Smooth muscle cell (in vitro differentiated cells): ENCODE measurements at regions not wholly inside any gene's neighbourhood (a gene's known extent, or its start where the extent isn't known, plus 50 kb on each side); places are given as distances from the start of the nearest gene placed in this dataset.

Experiments
- DNase-seq: peaks from one replicate; lab custom pipeline; 2025; ENCODE audit not compliant: unreplicated experiment; lab: John Stamatoyannopoulos, UW
- H2AFZ ChIP-seq: fragments of 200-600 bp; sonication (generic); 2 replicates; pipeline ENCODE4 v1.6.0; 2016; ENCODE audit warnings: antibody characterized with exemption, low read depth, mild to moderate bottlenecking
- H3F3A ChIP-seq: fragments of 200-600 bp; sonication (generic); 2 replicates; pipeline ENCODE4 v1.6.0; 2017; ENCODE audit warnings: antibody characterized with exemption, low read depth
- H3K27ac ChIP-seq: fragments of 200-600 bp; sonication (generic); 2 replicates; pipeline ENCODE4 v1.5.1; 2016; ENCODE audit warnings: low read depth, mild to moderate bottlenecking
- H3K27me3 ChIP-seq: fragments of 200-600 bp; sonication (generic); 2 replicates; pipeline ENCODE4 v1.6.1; 2016; ENCODE audit warnings: low read depth, mild to moderate bottlenecking
- H3K36me3 ChIP-seq: fragments of 200-600 bp; sonication (generic); 2 replicates; pipeline ENCODE4 v1.5.1; 2016; ENCODE audit warnings: low read depth
- H3K4me1 ChIP-seq: fragments of 200-600 bp; sonication (generic); 2 replicates; pipeline ENCODE4 v1.5.1; 2016; ENCODE audit warnings: low read depth
- H3K4me2 ChIP-seq: fragments of 200-600 bp; sonication (generic); 2 replicates; pipeline ENCODE4 v1.6.0; 2016; ENCODE audit warnings: mild to moderate bottlenecking
- H3K4me3 ChIP-seq: fragments of 200-600 bp; sonication (generic); 2 replicates; pipeline ENCODE4 v1.5.1; 2016; ENCODE audit warnings: mild to moderate bottlenecking
- H3K79me2 ChIP-seq: fragments of 200-600 bp; sonication (generic); 2 replicates; pipeline ENCODE4 v1.6.0; 2016; ENCODE audit warnings: low read depth, mild to moderate bottlenecking
- H3K9ac ChIP-seq: fragments of 200-600 bp; sonication (generic); 2 replicates; pipeline ENCODE4 v1.6.0; 2016; ENCODE audit warnings: low read depth
- H3K9me3 ChIP-seq: fragments of 200-600 bp; sonication (generic); replicated peaks from 2 replicates; pipeline ENCODE4 v1.5.1; 2016; ENCODE audit warnings: low read depth
- H4K20me1 ChIP-seq: fragments of 200-600 bp; sonication (generic); 2 replicates; pipeline ENCODE4 v1.6.0; 2016; ENCODE audit warnings: low read depth
- CTCF ChIP-seq: fragments of 200-600 bp; sonication (generic); IDR thresholded peaks from 2 replicates; pipeline ENCODE4 v1.5.1; 2017; ENCODE audit warnings: borderline replicate concordance, mild to moderate bottlenecking, antibody characterized with exemption; ENCODE audit not compliant: insufficient read depth, poor library complexity, severe bottlenecking
- WGBS: methylation state at CpG from one replicate; pipeline ENCODE4 v1.1.7; 2016; ENCODE audit warnings: low lambda C conversion rate; 5-methylcytosine and 5-hydroxymethylcytosine counted together

GRCh38 chr1:234750922-234751627, 141.1 kb upstream of the IRF2BP2 start:
- H3K4me2 ChIP-seq: no peak overlapping the region
- no peak overlapping the region for H3K27ac ChIP-seq
- no peak overlapping the region for H2AFZ ChIP-seq
- no peak overlapping the region for H3K4me3 ChIP-seq
- no peaks in the 10 kb centered on the region for H3K27me3 ChIP-seq
- no peaks in the 10 kb centered on the region for H3F3A ChIP-seq
- no peaks in the 10 kb centered on the region for H3K9me3 ChIP-seq
- WGBS: 61% methylated on average over 4 of the region's 4 CpGs
- no peaks in the 10 kb centered on the region for H4K20me1 ChIP-seq
- H3K79me2 ChIP-seq: no peaks in the 10 kb centered on the region
- no peak for TF ChIP-seq CTCF
- no peaks in the 10 kb centered on the region for H3K36me3 ChIP-seq
- peaks cover 15% of the 10 kb centered on the region for H3K4me1 ChIP-seq
- DNase-seq: no peak
- H3K9ac ChIP-seq: no peak overlapping the region

DNA sequence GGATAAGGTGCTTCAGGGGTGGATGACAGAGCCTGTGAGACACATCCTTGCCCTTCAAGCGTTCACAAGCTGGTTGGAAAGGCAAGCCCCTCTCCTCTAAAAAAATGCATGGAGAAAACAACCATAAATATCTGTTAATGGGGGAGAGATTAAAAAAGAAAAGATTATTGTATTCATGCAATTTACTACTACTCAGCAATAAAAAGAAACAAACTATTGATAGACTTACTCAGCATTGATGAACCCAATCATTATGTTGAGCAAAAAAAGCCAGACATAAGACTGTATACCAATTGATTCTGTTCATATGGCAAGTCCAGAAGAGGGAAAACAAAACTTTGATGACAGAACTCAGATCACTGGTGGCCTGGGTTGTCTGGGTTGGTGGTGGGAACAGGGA, 138.7 kb upstream of the IRF2BP2 start:
- DNase-seq: no peak
- Histone ChIP-seq H3K36me3 (no peaks in the 10 kb centered on the region), H2AFZ (no peak overlapping the region), H3K4me1 (peaks cover 36% of the 10 kb centered on the region), H3K9me3 (no peaks in the 10 kb centered on the region), H3K4me3 (no peak overlapping the region), H3K27ac (no peak overlapping the region), H3K9ac (no peak overlapping the region), H3K79me2 (no peaks in the 10 kb centered on the region), H4K20me1 (no peaks in the 10 kb centered on the region), H3F3A (peaks cover 11% of the 10 kb centered on the region), H3K27me3 (no peaks in the 10 kb centered on the region), H3K4me2 (no peak overlapping the region)
- no peak for TF ChIP-seq CTCF
- 100% methylated on average over 1 of the region's 1 CpG for WGBS

GRCh38 chr1:234748066-234748465, 138.1 kb upstream of the IRF2BP2 start:
- H3K4me3 ChIP-seq: no peak overlapping the region
- WGBS: 95% methylated on average over 7 of the region's 7 CpGs
- no peak for TF ChIP-seq CTCF

DNA sequence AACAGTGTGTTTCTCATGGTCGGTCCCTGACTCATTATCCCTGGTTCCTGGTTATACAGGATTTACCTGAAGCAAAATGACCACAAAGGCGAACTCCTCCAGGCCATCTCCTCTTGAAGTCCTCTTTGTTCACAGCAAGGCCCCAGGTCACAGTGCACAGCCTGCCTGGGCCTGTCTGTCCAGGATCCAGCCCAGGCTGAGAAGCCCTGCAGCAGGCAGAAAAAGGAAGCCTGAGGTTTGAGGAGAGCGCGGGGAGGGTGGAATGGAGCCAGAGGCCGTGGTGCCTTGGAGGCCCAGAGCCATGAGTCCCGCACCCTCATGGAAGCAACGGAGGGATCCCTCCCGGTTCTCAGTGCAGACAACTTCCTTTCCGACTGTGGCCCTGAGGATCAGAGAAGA, 136.8 kb upstream of the IRF2BP2 start:
- no peaks in the 10 kb centered on the region for H3K79me2 ChIP-seq
- H3K9me3 ChIP-seq: no peaks in the 10 kb centered on the region
- no peaks in the 10 kb centered on the region for H3K36me3 ChIP-seq
- DNase-seq: no peak
- peaks cover 45% of the 10 kb centered on the region for H3K4me1 ChIP-seq
- H3K4me2 ChIP-seq: peak overlapping the region; percentile 52
- peak overlapping the region; percentile 10 for H3K9ac ChIP-seq
- peak overlapping the region; percentile 75 for H3K27ac ChIP-seq
- TF ChIP-seq CTCF: no peak
- H3K4me3 ChIP-seq: no peak overlapping the region
- H3F3A ChIP-seq: peaks cover 14% of the 10 kb centered on the region
- 64% methylated on average over 9 of the region's 9 CpGs for WGBS
- H4K20me1 ChIP-seq: no peaks in the 10 kb centered on the region
- H3K27me3 ChIP-seq: no peaks in the 10 kb centered on the region
- H2AFZ ChIP-seq: no peak overlapping the region

More at GRCh38 chr1:234748066-234748465, 138.1 kb upstream of the IRF2BP2 start:
- Histone ChIP-seq H4K20me1 (no peaks in the 10 kb centered on the region), H3K4me2 (no peak overlapping the region), H3K27me3 (no peaks in the 10 kb centered on the region), H3K9ac (no peak overlapping the region), H3F3A (peaks cover 14% of the 10 kb centered on the region), H3K36me3 (no peaks in the 10 kb centered on the region), H3K9me3 (no peaks in the 10 kb centered on the region), H3K4me1 (peaks cover 43% of the 10 kb centered on the region), H3K27ac (no peak overlapping the region), H2AFZ (no peak overlapping the region), H3K79me2 (no peaks in the 10 kb centered on the region)
- no peak for DNase-seq
